Liver (tissue), 7 donors: ENCODE measurements at regions not wholly inside any gene's neighbourhood (a gene's known extent, or its start where the extent isn't known, plus 50 kb on each side); places are given as distances from the start of the nearest gene placed in this dataset.

Experiments used
- DNase-seq: peaks from one replicate; pipeline ENCODE4 v3.0.0-alpha.2; 2017; ENCODE audit warnings: low spot score
- H3K27ac ChIP-seq, 2 donors: one replicate each; pipeline ENCODE4 v1.7.0; 2013; ENCODE audit warnings: inconsistent platforms in 2 of 2, low read length in 2 of 2, control low read depth in 1 of 2, low read depth in 1 of 2, mild to moderate bottlenecking in 1 of 2
- H3K27me3 ChIP-seq, 4 donors: one replicate each; pipeline versions ENCODE4 v1.6.1 to v1.7.0; 2013; ENCODE audit warnings: low read length in 3 of 4, inconsistent platforms in 1 of 4, mild to moderate bottlenecking in 1 of 4, moderate library complexity in 1 of 4; ENCODE audit not compliant: control insufficient read depth in 4 of 4, insufficient read depth in 4 of 4
- H3K36me3 ChIP-seq, 4 donors: one replicate each; pipeline versions ENCODE4 v1.6.1 to v1.7.0; 2013; ENCODE audit warnings: low read length in 3 of 4, mild to moderate bottlenecking in 3 of 4, low read depth in 1 of 4, moderate library complexity in 1 of 4; ENCODE audit not compliant: control insufficient read depth in 4 of 4, insufficient read depth in 3 of 4
- H3K4me1 ChIP-seq, 4 donors: one replicate each; pipeline versions ENCODE4 v1.6.1 to v1.7.0; 2013; ENCODE audit warnings: low read length in 3 of 4, mild to moderate bottlenecking in 3 of 4, moderate library complexity in 1 of 4; ENCODE audit not compliant: control insufficient read depth in 4 of 4, insufficient read depth in 4 of 4
- H3K4me3 ChIP-seq, 3 donors: one replicate each; pipeline versions ENCODE4 v1.6.1 to v1.7.0; 2013; ENCODE audit warnings: low read length in 3 of 3, control low read depth in 1 of 3, low read depth in 1 of 3, mild to moderate bottlenecking in 1 of 3
- H3K9ac ChIP-seq, 2 donors: one replicate each; pipeline ENCODE4 v1.7.0; 2013; ENCODE audit warnings: low read length in 2 of 2, mild to moderate bottlenecking in 2 of 2, moderate library complexity in 2 of 2, control low read depth in 1 of 2, low read depth in 1 of 2
- H3K9me3 ChIP-seq, 4 donors: one replicate each; pipeline versions ENCODE4 v1.6.1 to v1.7.0; 2013; ENCODE audit warnings: low read length in 3 of 4; ENCODE audit not compliant: control insufficient read depth in 4 of 4
- ATF3 ChIP-seq: IDR thresholded peaks from 2 replicates; pipeline ENCODE4 v1.6.1; 2016; ENCODE audit warnings: antibody characterized with exemption
- EGR1 ChIP-seq, 2 donors: IDR thresholded peaks; 2 replicates each; pipeline ENCODE4 v1.6.1; 2016 to 2018; ENCODE audit warnings: antibody characterized with exemption in 2 of 2, low read depth in 2 of 2
- FOXA1 ChIP-seq: IDR thresholded peaks from 2 replicates; pipeline ENCODE4 v1.6.1; 2016; ENCODE audit warnings: antibody characterized with exemption
- FOXA2 ChIP-seq: IDR thresholded peaks from 2 replicates; pipeline ENCODE4 v1.6.1; 2016; ENCODE audit warnings: antibody characterized with exemption
- GABPA ChIP-seq, 2 donors: IDR thresholded peaks in 1 of 2; conservative IDR thresholded peaks in 1 of 2; 2 replicates each; pipeline ENCODE4 v1.6.1; 2016; ENCODE audit warnings: antibody characterized with exemption in 2 of 2, mild to moderate bottlenecking in 1 of 2, moderate library complexity in 1 of 2
- HNF4A ChIP-seq, 2 donors: conservative IDR thresholded peaks; 2 replicates each; pipeline ENCODE4 v1.6.1; 2016; ENCODE audit warnings: antibody characterized with exemption in 2 of 2, mild to moderate bottlenecking in 2 of 2
- HNF4G ChIP-seq: IDR thresholded peaks from 2 replicates; pipeline ENCODE4 v1.6.1; 2016; ENCODE audit warnings: antibody characterized with exemption
- MAX ChIP-seq: IDR thresholded peaks from 2 replicates; pipeline ENCODE4 v1.6.1; 2016; ENCODE audit warnings: antibody characterized with exemption
- NR2F2 ChIP-seq: IDR thresholded peaks from 2 replicates; pipeline ENCODE4 v1.6.1; 2016; ENCODE audit warnings: antibody characterized with exemption
- RAD21 ChIP-seq, 2 donors: IDR thresholded peaks; 2 replicates each; pipeline ENCODE4 v1.6.1; 2016; ENCODE audit warnings: antibody characterized with exemption in 2 of 2, mild to moderate bottlenecking in 2 of 2
- RXRA ChIP-seq, 2 donors: IDR thresholded peaks; 2 replicates each; pipeline ENCODE4 v1.6.1; 2017 to 2018; ENCODE audit warnings: antibody characterized with exemption in 2 of 2, mild to moderate bottlenecking in 1 of 2
- SP1 ChIP-seq: IDR thresholded peaks from 2 replicates; pipeline ENCODE4 v1.6.1; 2018; ENCODE audit warnings: antibody characterized with exemption, mild to moderate bottlenecking
- TAF1 ChIP-seq: conservative IDR thresholded peaks from 2 replicates; pipeline ENCODE4 v1.6.1; 2016; ENCODE audit warnings: antibody characterized with exemption, mild to moderate bottlenecking
- YY1 ChIP-seq: IDR thresholded peaks from 2 replicates; pipeline ENCODE4 v1.6.1; 2016; ENCODE audit warnings: antibody characterized with exemption, mild to moderate bottlenecking
- WGBS: extraction: QIAGEN DNeasy Blood & Tissue Kit; methylation state at CpG from one replicate; pipeline ENCODE4 v1.1.7; 2013; 5-methylcytosine and 5-hydroxymethylcytosine counted together
- donor health status: healthy.
- donor health status: healthy.
- donor health status: healthy.
- donor health status: healthy.

- DNase-seq = no peak
- WGBS = 96% methylated on average over 11 of the region's 11 CpGs
- Histone ChIP-seq H3K36me3 (no peaks in the 10 kb centered on the region), H3K4me3 (no peak overlapping the region), H3K27ac (no peak overlapping the region), H3K9me3 (no peaks in the 10 kb centered on the region), H3K4me1 (peaks cover 0 to 1% (median 0%) of the 10 kb centered on the region in 4 donors), H3K9ac (no peak overlapping the region), H3K27me3 (no peaks in the 10 kb centered on the region)
- TF ChIP-seq FOXA2 (no peak), YY1 (no peak), SP1 (no peak)
These were observed 109.6 kb downstream of the SIK1 start for GRCh38 chr21:43317254-43317748.

- Histone ChIP-seq H3K4me1 (peaks cover under 1 to 6% (median 3%) of the 10 kb centered on the region in 4 donors), H3K4me3 (no peak overlapping the region), H3K27me3 (no peaks in the 10 kb centered on the region), H3K9me3 (no peaks in the 10 kb centered on the region), H3K27ac (no peak overlapping the region), H3K36me3 (no peaks in the 10 kb centered on the region), H3K9ac (no peak overlapping the region)
- TF ChIP-seq TAF1 = no peak
- no peak for TF ChIP-seq EGR1 (IDR thresholded peaks at IDR 0.05; ENCODE audit: low read depth in 2 of 2)
- no peak for TF ChIP-seq FOXA1
- no peak for TF ChIP-seq MAX
- no peak for TF ChIP-seq HNF4A (conservative IDR thresholded peaks at IDR 0.05)
- TF ChIP-seq ATF3 = no peak
- no peak for TF ChIP-seq SP1
- no peak for TF ChIP-seq GABPA (IDR thresholded peaks at IDR 0.05 in 1 of 2, conservative IDR thresholded peaks at IDR 0.05 in 1 of 2)
- DNase-seq = no peak
- WGBS = 94% methylated on average over 19 of the region's 19 CpGs
These were observed 110.6 kb downstream of the SIK1 start for GRCh38 chr21:43316156-43316845.

- Histone ChIP-seq H3K4me1 (peaks cover 1 to 10% (median 7%) of the 10 kb centered on the region in 4 donors), H3K36me3 (no peaks in the 10 kb centered on the region), H3K27me3 (no peaks in the 10 kb centered on the region), H3K9ac (no peak overlapping the region), H3K27ac (no peak overlapping the region), H3K9me3 (no peaks in the 10 kb centered on the region), H3K4me3 (no peak overlapping the region)
- WGBS = 86% methylated on average over 27 of the region's 27 CpGs
- DNase-seq = no peak
- no peak for TF ChIP-seq EGR1 (IDR thresholded peaks at IDR 0.05; ENCODE audit: low read depth in 2 of 2)
- TF ChIP-seq RAD21 (IDR thresholded peaks at IDR 0.05) = peak in 1 of 2 donors; percentile 23
These were observed 111.4 kb downstream of the SIK1 start for GRCh38 chr21:43315244-43316137.

GRCh38 chr21:43313939-43314405 lies 113.0 kb downstream of the SIK1 start:
- Histone ChIP-seq H3K9ac (no peak overlapping the region), H3K9me3 (no peaks in the 10 kb centered on the region), H3K27me3 (no peaks in the 10 kb centered on the region), H3K4me1 (peaks cover 1 to 10% (median 7%) of the 10 kb centered on the region in 4 donors), H3K4me3 (no peak overlapping the region), H3K27ac (no peak overlapping the region), H3K36me3 (no peaks in the 10 kb centered on the region)
- TF ChIP-seq HNF4A (conservative IDR thresholded peaks at IDR 0.05) = no peak
- TF ChIP-seq NR2F2 = no peak
- no peak for TF ChIP-seq HNF4G
- no peak for TF ChIP-seq RXRA (IDR thresholded peaks at IDR 0.05)
- no peak for DNase-seq
- WGBS = 95% methylated on average over 9 of the region's 9 CpGs
